ENCODE measurements at regions not wholly inside any gene's neighbourhood (a gene's known extent, or its start where the extent isn't known, plus 50 kb on each side); places are given as distances from the start of the nearest gene placed in this dataset.
"Not testable (repeated sequence)": the region's sequence is repeated elsewhere in the genome, so short reads cannot be mapped to it uniquely, and the experiment has no call there.

DNA sequence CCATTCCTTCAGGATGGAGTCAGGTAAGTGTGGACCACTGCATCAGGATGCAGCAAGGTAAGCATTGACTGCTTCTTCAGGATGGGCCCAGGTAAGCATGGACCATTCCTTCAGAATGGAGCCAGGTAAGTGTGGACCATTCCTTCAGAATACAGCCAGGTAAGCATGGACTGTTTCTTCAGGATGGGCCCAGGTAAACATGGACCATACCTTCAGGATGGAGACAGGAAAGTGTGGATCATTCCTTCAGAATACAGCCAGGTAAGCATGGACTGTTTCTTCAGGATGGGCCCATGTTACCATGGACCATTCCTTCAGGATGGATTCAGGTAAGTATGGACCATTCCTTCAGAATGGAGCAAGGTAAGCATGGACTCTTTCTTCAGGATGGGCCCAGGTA lies 89.4 kb upstream of the SPACA7 start:
- DNase-seq = not testable (repeated sequence)

GRCh38 chr13:112320303-112320702 lies 55.9 kb upstream of the SPACA7 start:
- DNase-seq = no peak

- DNase-seq = no peak
Observed at GRCh38 chr13:112322557-112322956, 53.6 kb upstream of the SPACA7 start.

DNA sequence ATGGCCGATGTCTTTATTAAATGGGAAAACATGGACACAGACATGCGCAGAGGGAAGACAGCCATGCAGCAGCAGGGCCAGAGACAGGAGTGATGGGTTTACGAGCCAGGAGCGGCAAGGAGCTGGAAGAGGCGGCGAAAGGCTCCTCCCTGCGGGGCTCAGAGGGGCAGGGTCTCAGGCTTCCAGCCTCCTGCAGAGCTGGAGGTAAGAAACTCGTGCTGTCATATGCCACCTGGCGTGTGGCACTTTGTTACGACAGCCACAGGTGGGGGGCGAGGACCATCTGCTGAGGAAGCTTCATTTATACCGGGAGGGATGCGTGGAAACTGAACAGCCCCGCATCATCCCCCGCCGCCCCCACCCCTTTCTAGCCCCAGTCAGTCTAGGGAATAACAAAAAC lies 52.0 kb upstream of the SPACA7 start:
- DNase-seq = no peak

DNA sequence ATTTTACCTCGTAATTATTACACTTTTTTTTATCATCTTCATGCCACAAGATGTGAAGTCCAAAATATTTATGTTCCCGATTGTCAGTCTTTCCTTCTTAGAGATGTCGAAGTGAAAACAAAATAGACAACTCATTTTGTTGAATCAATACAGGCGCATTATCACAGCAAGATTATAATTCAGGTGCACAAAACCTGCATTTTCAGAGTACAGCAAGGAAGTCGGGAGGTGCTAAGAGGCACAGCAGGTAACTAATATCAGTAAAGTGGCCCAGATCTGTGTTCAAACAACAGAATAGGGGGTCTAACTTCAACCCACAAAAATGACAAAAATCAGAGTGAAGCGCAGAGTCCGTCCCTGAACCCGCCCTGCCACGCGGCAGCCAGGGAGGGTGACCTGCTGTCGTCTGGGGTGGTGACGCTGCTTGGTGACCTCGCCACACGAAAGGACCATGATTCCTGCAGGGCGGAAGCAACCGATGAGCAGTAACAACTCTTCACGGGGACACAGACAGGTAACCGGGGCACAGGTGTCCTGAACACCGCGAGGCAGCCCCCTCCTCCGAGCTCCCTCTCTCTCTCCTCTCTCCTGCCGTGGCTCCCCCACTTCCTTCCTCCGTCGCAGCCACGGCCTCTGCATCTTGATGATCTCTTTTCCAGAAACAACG lies 50.9 kb upstream of the SPACA7 start:
- no peak for DNase-seq

- DNase-seq = no peak
Observed at GRCh38 chr13:112325920-112326645, 50.1 kb upstream of the SPACA7 start.
